A549 (cell line): ENCODE measurements at regions not wholly inside any gene's neighbourhood (a gene's known extent, or its start where the extent isn't known, plus 50 kb on each side); places are given as distances from the start of the nearest gene placed in this dataset.

ENCODE experiments used
- ATAC-seq, 2 experiments: fragments of 200-7000 bp in 1 of 2; fragments of >200 bp in 1 of 2; cut with Nextera tagmentation in 1 of 2; cut with Tn5 transposase in 1 of 2; 3 replicates each; pipeline versions ENCODE4 v1.8.0 to v1.9.1; 2018 to 2020; ENCODE audit warnings: mild to moderate bottlenecking in 1 of 2, moderate library complexity in 1 of 2
- CTCF ChIA-PET: fragments of 300-600 bp; sonication (Branson Sonifier 250); formaldehyde crosslinking; extraction: SDS; loops from one replicate; lab custom pipeline; 2021; ENCODE audit warnings: antibody characterized with exemption, inconsistent platforms; lab: Yijun Ruan, JAX
- POLR2A ChIA-PET: fragments of 350-600 bp; formaldehyde crosslinking; extraction: SDS; loops from one replicate; lab custom pipeline; 2021; ENCODE audit warnings: antibody characterized with exemption, inconsistent platforms; lab: Yijun Ruan, JAX
- DNase-seq, 2 experiments: peaks; one replicate each; pipeline versions ENCODE4 v3.0.0 to v3.0.0-alpha.2; 2011 to 2016; ENCODE audit warnings: low read depth in 1 of 2, low spot score in 1 of 2
- FAIRE-seq: peaks from 2 replicates; lab custom pipeline; 2011; peaks lifted over from hg19 to GRCh38; lab: Jason Lieb, UNC
- H3K27ac ChIP-seq, 2 experiments: fragments of >200 bp; sonication (Bioruptor Twin); formaldehyde crosslinking; 3 replicates each; pipeline ENCODE4 v1.5.1; 2016 to 2017
- H3K4me1 ChIP-seq: fragments of >200 bp; sonication (Bioruptor Twin); formaldehyde crosslinking; 3 replicates; pipeline ENCODE4 v1.6.1; 2016
- H3K4me2 ChIP-seq: fragments of >200 bp; sonication (Bioruptor Twin); formaldehyde crosslinking; 3 replicates; pipeline ENCODE4 v1.6.1; 2016
- H3K4me3 ChIP-seq: fragments of >200 bp; sonication (Bioruptor Twin); formaldehyde crosslinking; 3 replicates; pipeline ENCODE4 v1.5.1; 2016
- H3K9me3 ChIP-seq: fragments of >200 bp; sonication (Bioruptor Twin); formaldehyde crosslinking; 3 replicates; pipeline ENCODE4 v1.6.1; 2016
- ATOH8 ChIP-seq: fragments of 250-450 bp; sonication (Bioruptor Pico); IDR thresholded peaks from 2 replicates; pipeline ENCODE4 v1.5.0; 2020; ENCODE audit warnings: low read depth, mild to moderate bottlenecking, moderate library complexity
- BHLHE40 ChIP-seq: IDR thresholded peaks from 2 replicates; pipeline ENCODE4 v1.6.1; 2012; ENCODE audit warnings: low read depth, low read length, inconsistent platforms
- CBX8 ChIP-seq: fragments of 200-600 bp; sonication (generic); IDR thresholded peaks from 2 replicates; pipeline ENCODE4 v1.6.1; 2016
- CEBPB ChIP-seq, 2 experiments: fragments of >200 bp in 1 of 2; sonication (Bioruptor Twin) in 1 of 2; formaldehyde crosslinking in 1 of 2; IDR thresholded peaks; 2 replicates each; pipeline ENCODE4 v1.6.1; 2012 to 2016
- CTCF ChIP-seq: fragments of >200 bp; sonication (Bioruptor Twin); formaldehyde crosslinking; IDR thresholded peaks from 3 replicates; pipeline ENCODE4 v1.5.1; 2016
- EP300 ChIP-seq, 2 experiments: fragments of >200 bp; sonication (Bioruptor Twin); formaldehyde crosslinking; IDR thresholded peaks; 2 replicates in 1 of 2; 3 replicates in 1 of 2; pipeline ENCODE4 v1.6.1; 2016 to 2017
- FOSL2 ChIP-seq, 2 experiments: fragments of 450-650 bp in 1 of 2; fragments of >200 bp in 1 of 2; sonication (Bioruptor Twin) in 1 of 2; formaldehyde crosslinking; IDR thresholded peaks; 2 replicates each; pipeline versions ENCODE4 v1.5.0 to v1.6.1; 2016 to 2020; ENCODE audit warnings: mild to moderate bottlenecking in 1 of 2, moderate library complexity in 1 of 2
- FOXS1 ChIP-seq: fragments of 250-450 bp; sonication (Bioruptor Pico); IDR thresholded peaks from 2 replicates; pipeline ENCODE4 v1.5.0; 2020; ENCODE audit warnings: mild to moderate bottlenecking, moderate library complexity
- HDAC2 ChIP-seq: fragments of 200-600 bp; sonication (generic); IDR thresholded peaks from 2 replicates; pipeline ENCODE4 v1.6.1; 2016
- HEYL ChIP-seq: fragments of 250-450 bp; sonication (Bioruptor Pico); IDR thresholded peaks from 2 replicates; pipeline ENCODE4 v1.8.0; 2021; ENCODE audit warnings: mild to moderate bottlenecking, moderate library complexity
- HOXB13 ChIP-seq: fragments of 250-450 bp; sonication (Bioruptor Pico); IDR thresholded peaks from 2 replicates; pipeline ENCODE4 v1.5.0; 2020; ENCODE audit warnings: low read depth, mild to moderate bottlenecking, moderate library complexity
- HOXB5 ChIP-seq: fragments of 250-450 bp; sonication (Bioruptor Pico); IDR thresholded peaks from 2 replicates; pipeline ENCODE4 v1.5.0; 2020; ENCODE audit warnings: mild to moderate bottlenecking, moderate library complexity
- JUN ChIP-seq, 2 experiments: fragments of >200 bp; sonication (Bioruptor Twin); formaldehyde crosslinking; IDR thresholded peaks; 2 replicates in 1 of 2; 3 replicates in 1 of 2; pipeline ENCODE4 v1.6.1; 2016 to 2017
- KDM1A ChIP-seq: fragments of 200-600 bp; sonication (generic); IDR thresholded peaks from 2 replicates; pipeline ENCODE4 v1.6.1; 2016; ENCODE audit warnings: low read depth, mild to moderate bottlenecking
- KDM5A ChIP-seq: fragments of 200-600 bp; sonication (generic); IDR thresholded peaks from 2 replicates; pipeline ENCODE4 v1.6.1; 2016; ENCODE audit warnings: antibody characterized with exemption, mild to moderate bottlenecking
- MAZ ChIP-seq: fragments of 150-350 bp; IDR thresholded peaks from 2 replicates; pipeline ENCODE4 v1.6.1; 2014; ENCODE audit warnings: antibody characterized with exemption, low read depth, low read length, borderline replicate concordance
- NFE2L2 ChIP-seq: fragments of 150-350 bp; conservative IDR thresholded peaks from 2 replicates; pipeline ENCODE4 v1.6.1; 2014; ENCODE audit warnings: low read length
- PBX3 ChIP-seq: IDR thresholded peaks from 2 replicates; pipeline ENCODE4 v1.6.1; 2012
- PHF8 ChIP-seq: fragments of 200-600 bp; sonication (generic); IDR thresholded peaks from 2 replicates; pipeline ENCODE4 v1.6.1; 2016; ENCODE audit warnings: low read depth, mild to moderate bottlenecking, antibody characterized with exemption, moderate library complexity, borderline replicate concordance
- POLR2A ChIP-seq: IDR thresholded peaks from 2 replicates; pipeline ENCODE4 v1.6.1; 2012; ENCODE audit warnings: mild to moderate bottlenecking, low read length
- RCOR1 ChIP-seq: fragments of 150-350 bp; IDR thresholded peaks from 2 replicates; pipeline ENCODE4 v1.6.1; 2014; ENCODE audit warnings: antibody characterized with exemption, low read length, low read depth
- SMC3 ChIP-seq: fragments of >200 bp; sonication (Bioruptor Twin); formaldehyde crosslinking; IDR thresholded peaks from 3 replicates; pipeline ENCODE4 v1.6.1; 2018; ENCODE audit warnings: inconsistent platforms
- SREBF2 ChIP-seq: fragments of 450-650 bp; IDR thresholded peaks from 2 replicates; pipeline ENCODE4 v1.6.1; 2014; ENCODE audit warnings: mild to moderate bottlenecking, moderate library complexity
- TFCP2L1 ChIP-seq: fragments of 250-450 bp; sonication (Bioruptor Pico); IDR thresholded peaks from 2 replicates; pipeline ENCODE4 v1.5.0; 2021; ENCODE audit warnings: mild to moderate bottlenecking
- TP53 ChIP-seq: fragments of 250-450 bp; sonication (Bioruptor Pico); IDR thresholded peaks from 2 replicates; pipeline ENCODE4 v1.5.0; 2021; ENCODE audit warnings: mild to moderate bottlenecking, moderate library complexity
- ZC3H11A ChIP-seq: fragments of 450-650 bp; IDR thresholded peaks from 2 replicates; pipeline ENCODE4 v1.6.1; 2014; ENCODE audit warnings: antibody characterized with exemption, mild to moderate bottlenecking
- ZFP36 ChIP-seq: fragments of 450-650 bp; IDR thresholded peaks from 2 replicates; pipeline ENCODE4 v1.6.1; 2014; ENCODE audit warnings: borderline replicate concordance; ENCODE audit not compliant: partially characterized antibody
- ZNF302 ChIP-seq: fragments of 250-450 bp; sonication (Bioruptor Pico); IDR thresholded peaks from 2 replicates; pipeline ENCODE4 v1.9.0; 2021; ENCODE audit warnings: inconsistent platforms, mild to moderate bottlenecking, moderate library complexity
- WGBS: methylation state at CpG from one replicate; pipeline ENCODE4 v1.1.6; 2017; ENCODE audit errors: missing lambda C conversion rate; 5-methylcytosine and 5-hydroxymethylcytosine counted together
- TF ChIP-seq, protein P1 (sequence below): IDR thresholded peaks from 2 replicates; pipeline ENCODE4 v1.6.1; 2012; ENCODE audit warnings: low read depth, borderline replicate concordance
- TF ChIP-seq, protein P2 (sequence below): fragments of >200 bp; sonication (Bioruptor Twin); formaldehyde crosslinking; IDR thresholded peaks from 3 replicates; pipeline ENCODE4 v1.6.1; 2016
- TF ChIP-seq, protein P3 (sequence below): IDR thresholded peaks from 2 replicates; pipeline ENCODE4 v1.6.1; 2012

DNA sequence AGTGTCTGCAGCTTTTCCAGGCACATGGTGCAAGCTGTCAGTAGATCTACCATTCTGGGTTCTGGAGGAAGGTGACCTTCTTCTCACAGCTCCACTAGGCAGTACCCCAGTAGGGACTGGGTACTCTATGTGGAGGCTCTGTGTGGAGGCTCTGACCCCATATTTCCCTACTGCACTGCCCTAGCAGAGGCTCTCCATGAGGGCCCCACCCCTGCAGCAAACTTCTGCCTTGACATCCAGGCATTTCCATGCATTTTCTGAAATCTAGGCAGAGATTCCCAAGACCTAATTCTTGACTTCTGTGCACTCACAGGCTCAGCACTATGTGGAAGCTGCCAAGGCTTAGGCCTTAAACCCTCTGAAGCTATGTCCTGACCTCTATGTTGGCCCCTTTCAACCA lies 1060.0 kb downstream of the NAALADL2 start:
- DNase-seq (no peak), ATAC-seq (no peak), FAIRE-seq (no peak)
- TF ChIP-seq EP300 (IDR thresholded peaks at IDR 0.05), result no peak
- TF ChIP-seq ZNF302 (CRISPR knock-in tag), result no peak
- TF ChIP-seq CTCF, result no peak
- no peak for TF ChIP-seq TP53
- no peak for TF ChIP-seq SREBF2
- TF ChIP-seq, protein P1, sequence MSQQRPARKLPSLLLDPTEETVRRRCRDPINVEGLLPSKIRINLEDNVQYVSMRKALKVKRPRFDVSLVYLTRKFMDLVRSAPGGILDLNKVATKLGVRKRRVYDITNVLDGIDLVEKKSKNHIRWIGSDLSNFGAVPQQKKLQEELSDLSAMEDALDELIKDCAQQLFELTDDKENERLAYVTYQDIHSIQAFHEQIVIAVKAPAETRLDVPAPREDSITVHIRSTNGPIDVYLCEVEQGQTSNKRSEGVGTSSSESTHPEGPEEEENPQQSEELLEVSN, result no peak
- no peak for TF ChIP-seq ZC3H11A
- no peak for TF ChIP-seq POLR2A
- TF ChIP-seq KDM5A, result no peak
- no peak for TF ChIP-seq TFCP2L1 (CRISPR knock-in tag)
- no peak for TF ChIP-seq KDM1A
- no peak for TF ChIP-seq HEYL
- no peak for TF ChIP-seq HDAC2
- no peak for TF ChIP-seq ZFP36
- no peak for TF ChIP-seq SMC3
- TF ChIP-seq RCOR1, result no peak
- no peak for TF ChIP-seq ATOH8 (CRISPR knock-in tag)
- no peak for TF ChIP-seq HOXB13 (CRISPR knock-in tag)
- Histone ChIP-seq H3K4me2 (no peak overlapping the region), H3K4me1 (no peaks in the 10 kb centered on the region), H3K27ac (no peak overlapping the region), H3K4me3 (no peak overlapping the region), H3K9me3 (no peaks in the 10 kb centered on the region)
- ChIA-PET POLR2A (no interaction called here), CTCF (no interaction called here)

DNA sequence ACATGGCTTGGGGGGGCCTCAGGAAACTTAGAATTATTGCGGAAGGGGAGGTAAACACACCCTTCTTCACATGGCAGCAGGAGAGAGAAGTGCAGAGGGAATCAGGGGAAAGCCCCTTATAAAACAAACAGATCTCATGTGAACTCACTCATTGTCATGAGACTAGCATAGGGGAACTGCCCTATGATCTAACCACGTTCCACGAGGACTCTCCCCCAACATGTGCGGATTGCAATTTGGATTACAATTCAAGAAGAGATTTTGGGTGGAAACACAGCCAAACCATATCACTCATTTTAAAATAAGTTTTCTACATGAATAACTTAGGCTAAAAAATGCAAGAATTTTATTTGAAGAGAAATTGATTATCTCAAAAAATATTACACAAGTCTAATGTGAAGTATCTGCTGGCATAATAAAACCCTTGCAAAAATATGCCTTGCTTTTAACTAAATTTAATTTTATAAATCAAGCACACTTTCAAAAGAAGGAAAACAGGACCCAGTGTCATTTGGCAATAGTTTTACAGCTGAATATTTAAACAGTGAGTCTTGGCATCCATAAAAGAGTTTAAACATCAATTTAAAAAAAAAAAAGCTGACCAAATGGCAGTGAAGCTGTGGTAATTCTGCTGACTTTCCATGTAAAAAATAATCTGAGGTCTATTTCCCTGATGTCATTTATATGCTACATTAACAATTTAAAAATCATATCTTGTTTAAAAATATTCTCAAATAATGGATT lies 1057.2 kb downstream of the NAALADL2 start:
- ChIA-PET POLR2A (no interaction called here), CTCF (no interaction called here)
- Histone ChIP-seq H3K27ac (no peak overlapping the region), H3K4me3 (no peak overlapping the region), H3K4me1 (no peaks in the 10 kb centered on the region), H3K9me3 (no peaks in the 10 kb centered on the region), H3K4me2 (no peak overlapping the region)
- no peak for TF ChIP-seq NFE2L2
- no peak for TF ChIP-seq BHLHE40
- no peak for TF ChIP-seq HOXB13 (CRISPR knock-in tag)
- TF ChIP-seq ZFP36, result no peak
- TF ChIP-seq, protein P2, sequence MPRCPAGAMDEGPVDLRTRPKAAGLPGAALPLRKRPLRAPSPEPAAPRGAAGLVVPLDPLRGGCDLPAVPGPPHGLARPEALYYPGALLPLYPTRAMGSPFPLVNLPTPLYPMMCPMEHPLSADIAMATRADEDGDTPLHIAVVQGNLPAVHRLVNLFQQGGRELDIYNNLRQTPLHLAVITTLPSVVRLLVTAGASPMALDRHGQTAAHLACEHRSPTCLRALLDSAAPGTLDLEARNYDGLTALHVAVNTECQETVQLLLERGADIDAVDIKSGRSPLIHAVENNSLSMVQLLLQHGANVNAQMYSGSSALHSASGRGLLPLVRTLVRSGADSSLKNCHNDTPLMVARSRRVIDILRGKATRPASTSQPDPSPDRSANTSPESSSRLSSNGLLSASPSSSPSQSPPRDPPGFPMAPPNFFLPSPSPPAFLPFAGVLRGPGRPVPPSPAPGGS, result no peak
- TF ChIP-seq PHF8, result no peak
- no peak for TF ChIP-seq FOXS1 (CRISPR knock-in tag)
- TF ChIP-seq PBX3, result no peak
- TF ChIP-seq FOSL2 (IDR thresholded peaks at IDR 0.05), result no peak
- no peak for TF ChIP-seq FOSL2 (CRISPR knock-in tag; IDR thresholded peaks at IDR 0.05)
- no peak for TF ChIP-seq HOXB5 (CRISPR knock-in tag)
- TF ChIP-seq MAZ, result no peak
- no peak for TF ChIP-seq ATOH8 (CRISPR knock-in tag)
- no peak for TF ChIP-seq SREBF2
- TF ChIP-seq, protein P3, sequence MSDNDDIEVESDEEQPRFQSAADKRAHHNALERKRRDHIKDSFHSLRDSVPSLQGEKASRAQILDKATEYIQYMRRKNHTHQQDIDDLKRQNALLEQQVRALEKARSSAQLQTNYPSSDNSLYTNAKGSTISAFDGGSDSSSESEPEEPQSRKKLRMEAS, result no peak
- TF ChIP-seq CBX8, result no peak
- TF ChIP-seq JUN (IDR thresholded peaks at IDR 0.05), result no peak
- TF ChIP-seq CEBPB (IDR thresholded peaks at IDR 0.05), result no peak
- no peak for TF ChIP-seq TFCP2L1 (CRISPR knock-in tag)
- no peak for TF ChIP-seq POLR2A
- no peak for FAIRE-seq
- no peak for ATAC-seq
- no peak for DNase-seq
- 47% methylated on average over 4 of the region's 4 CpGs for WGBS
